HepG2 (cell line): ENCODE measurements at regions not wholly inside any gene's neighbourhood (a gene's known extent, or its start where the extent isn't known, plus 50 kb on each side); places are given as distances from the start of the nearest gene placed in this dataset.

Experiments
- ELF4 ChIP-seq: sonication (generic); formaldehyde crosslinking; IDR thresholded peaks from 2 replicates; pipeline ENCODE4 v1.5.0; 2020; ENCODE audit warnings: missing genetic modification reagents, mild to moderate bottlenecking, moderate library complexity, borderline replicate concordance
- IRX3 ChIP-seq: sonication (generic); formaldehyde crosslinking; IDR thresholded peaks from 2 replicates; pipeline ENCODE4 v1.8.1; 2023; ENCODE audit warnings: mild to moderate bottlenecking, low read depth, missing genetic modification reagents, borderline replicate concordance
- POLR2AphosphoS5 ChIP-seq: IDR thresholded peaks from 2 replicates; pipeline ENCODE4 v1.6.1; 2012; ENCODE audit warnings: low read depth, low read length
- ZNF232 ChIP-seq: sonication (generic); formaldehyde crosslinking; IDR thresholded peaks from 2 replicates; pipeline ENCODE4 v1.4.0; 2020; ENCODE audit warnings: missing genetic modification reagents, borderline replicate concordance
- ZNF234 ChIP-seq: sonication (generic); formaldehyde crosslinking; conservative IDR thresholded peaks from 2 replicates; pipeline ENCODE4 v1.5.1; 2020; ENCODE audit warnings: mild to moderate bottlenecking, missing genetic modification reagents
- TF ChIP-seq, protein P1 (sequence below): IDR thresholded peaks from 2 replicates; pipeline ENCODE4 v1.6.1; 2012; ENCODE audit warnings: low read length, improper control_type of control experiment
- TF ChIP-seq, protein P2 (sequence below): sonication (generic); formaldehyde crosslinking; IDR thresholded peaks from 2 replicates; pipeline ENCODE4 v1.4.0; 2020; ENCODE audit warnings: missing genetic modification reagents, borderline replicate concordance
- TF ChIP-seq, protein P3 (sequence below): sonication (generic); formaldehyde crosslinking; IDR thresholded peaks from 2 replicates; pipeline ENCODE4 v1.4.0; 2020; ENCODE audit warnings: missing genetic modification reagents
- TF ChIP-seq, protein P4 (sequence below): sonication (generic); formaldehyde crosslinking; IDR thresholded peaks from 2 replicates; pipeline ENCODE4 v1.5.0; 2020; ENCODE audit warnings: mild to moderate bottlenecking, missing genetic modification reagents, moderate library complexity
- TF ChIP-seq, protein P5 (sequence below): IDR thresholded peaks from 2 replicates; pipeline ENCODE4 v1.6.1; 2012; ENCODE audit warnings: inconsistent platforms

DNA sequence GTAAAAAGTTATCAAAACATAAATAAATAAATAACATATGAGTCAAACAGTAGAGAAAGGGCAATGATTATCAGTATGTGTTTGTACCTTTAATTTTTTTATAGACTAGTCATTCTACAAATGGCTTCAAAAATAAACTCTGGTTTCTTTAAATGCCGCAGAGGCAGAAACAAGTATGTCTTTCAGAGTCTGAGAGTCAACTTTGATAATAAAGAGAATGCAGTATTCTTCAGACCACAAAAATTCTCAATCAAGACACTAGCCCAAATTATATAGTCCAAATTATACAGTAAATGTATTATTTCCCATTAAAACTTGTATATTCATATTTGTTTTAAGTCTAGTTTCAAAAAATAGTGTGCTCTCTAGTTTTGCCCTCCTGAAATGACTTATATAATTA, 1142.3 kb downstream of the NXPH1 start:
- TF ChIP-seq, protein P1, sequence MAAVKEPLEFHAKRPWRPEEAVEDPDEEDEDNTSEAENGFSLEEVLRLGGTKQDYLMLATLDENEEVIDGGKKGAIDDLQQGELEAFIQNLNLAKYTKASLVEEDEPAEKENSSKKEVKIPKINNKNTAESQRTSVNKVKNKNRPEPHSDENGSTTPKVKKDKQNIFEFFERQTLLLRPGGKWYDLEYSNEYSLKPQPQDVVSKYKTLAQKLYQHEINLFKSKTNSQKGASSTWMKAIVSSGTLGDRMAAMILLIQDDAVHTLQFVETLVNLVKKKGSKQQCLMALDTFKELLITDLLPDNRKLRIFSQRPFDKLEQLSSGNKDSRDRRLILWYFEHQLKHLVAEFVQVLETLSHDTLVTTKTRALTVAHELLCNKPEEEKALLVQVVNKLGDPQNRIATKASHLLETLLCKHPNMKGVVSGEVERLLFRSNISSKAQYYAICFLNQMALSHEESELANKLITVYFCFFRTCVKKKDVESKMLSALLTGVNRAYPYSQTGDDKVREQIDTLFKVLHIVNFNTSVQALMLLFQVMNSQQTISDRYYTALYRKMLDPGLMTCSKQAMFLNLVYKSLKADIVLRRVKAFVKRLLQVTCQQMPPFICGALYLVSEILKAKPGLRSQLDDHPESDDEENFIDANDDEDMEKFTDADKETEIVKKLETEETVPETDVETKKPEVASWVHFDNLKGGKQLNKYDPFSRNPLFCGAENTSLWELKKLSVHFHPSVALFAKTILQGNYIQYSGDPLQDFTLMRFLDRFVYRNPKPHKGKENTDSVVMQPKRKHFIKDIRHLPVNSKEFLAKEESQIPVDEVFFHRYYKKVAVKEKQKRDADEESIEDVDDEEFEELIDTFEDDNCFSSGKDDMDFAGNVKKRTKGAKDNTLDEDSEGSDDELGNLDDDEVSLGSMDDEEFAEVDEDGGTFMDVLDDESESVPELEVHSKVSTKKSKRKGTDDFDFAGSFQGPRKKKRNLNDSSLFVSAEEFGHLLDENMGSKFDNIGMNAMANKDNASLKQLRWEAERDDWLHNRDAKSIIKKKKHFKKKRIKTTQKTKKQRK, result no peak
- TF ChIP-seq ZNF232 (CRISPR knock-in tag), result no peak
- TF ChIP-seq POLR2AphosphoS5, result no peak
- TF ChIP-seq ELF4 (CRISPR knock-in tag), result no peak
- TF ChIP-seq ZNF234 (CRISPR knock-in tag), result no peak
- no peak for TF ChIP-seq IRX3
- TF ChIP-seq, protein P2, sequence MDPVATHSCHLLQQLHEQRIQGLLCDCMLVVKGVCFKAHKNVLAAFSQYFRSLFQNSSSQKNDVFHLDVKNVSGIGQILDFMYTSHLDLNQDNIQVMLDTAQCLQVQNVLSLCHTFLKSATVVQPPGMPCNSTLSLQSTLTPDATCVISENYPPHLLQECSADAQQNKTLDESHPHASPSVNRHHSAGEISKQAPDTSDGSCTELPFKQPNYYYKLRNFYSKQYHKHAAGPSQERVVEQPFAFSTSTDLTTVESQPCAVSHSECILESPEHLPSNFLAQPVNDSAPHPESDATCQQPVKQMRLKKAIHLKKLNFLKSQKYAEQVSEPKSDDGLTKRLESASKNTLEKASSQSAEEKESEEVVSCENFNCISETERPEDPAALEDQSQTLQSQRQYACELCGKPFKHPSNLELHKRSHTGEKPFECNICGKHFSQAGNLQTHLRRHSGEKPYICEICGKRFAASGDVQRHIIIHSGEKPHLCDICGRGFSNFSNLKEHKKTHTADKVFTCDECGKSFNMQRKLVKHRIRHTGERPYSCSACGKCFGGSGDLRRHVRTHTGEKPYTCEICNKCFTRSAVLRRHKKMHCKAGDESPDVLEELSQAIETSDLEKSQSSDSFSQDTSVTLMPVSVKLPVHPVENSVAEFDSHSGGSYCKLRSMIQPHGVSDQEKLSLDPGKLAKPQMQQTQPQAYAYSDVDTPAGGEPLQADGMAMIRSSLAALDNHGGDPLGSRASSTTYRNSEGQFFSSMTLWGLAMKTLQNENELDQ, result no peak
- TF ChIP-seq, protein P3, sequence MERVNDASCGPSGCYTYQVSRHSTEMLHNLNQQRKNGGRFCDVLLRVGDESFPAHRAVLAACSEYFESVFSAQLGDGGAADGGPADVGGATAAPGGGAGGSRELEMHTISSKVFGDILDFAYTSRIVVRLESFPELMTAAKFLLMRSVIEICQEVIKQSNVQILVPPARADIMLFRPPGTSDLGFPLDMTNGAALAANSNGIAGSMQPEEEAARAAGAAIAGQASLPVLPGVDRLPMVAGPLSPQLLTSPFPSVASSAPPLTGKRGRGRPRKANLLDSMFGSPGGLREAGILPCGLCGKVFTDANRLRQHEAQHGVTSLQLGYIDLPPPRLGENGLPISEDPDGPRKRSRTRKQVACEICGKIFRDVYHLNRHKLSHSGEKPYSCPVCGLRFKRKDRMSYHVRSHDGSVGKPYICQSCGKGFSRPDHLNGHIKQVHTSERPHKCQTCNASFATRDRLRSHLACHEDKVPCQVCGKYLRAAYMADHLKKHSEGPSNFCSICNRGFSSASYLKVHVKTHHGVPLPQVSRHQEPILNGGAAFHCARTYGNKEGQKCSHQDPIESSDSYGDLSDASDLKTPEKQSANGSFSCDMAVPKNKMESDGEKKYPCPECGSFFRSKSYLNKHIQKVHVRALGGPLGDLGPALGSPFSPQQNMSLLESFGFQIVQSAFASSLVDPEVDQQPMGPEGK (CRISPR knock-in tag), result no peak
- TF ChIP-seq, protein P4, sequence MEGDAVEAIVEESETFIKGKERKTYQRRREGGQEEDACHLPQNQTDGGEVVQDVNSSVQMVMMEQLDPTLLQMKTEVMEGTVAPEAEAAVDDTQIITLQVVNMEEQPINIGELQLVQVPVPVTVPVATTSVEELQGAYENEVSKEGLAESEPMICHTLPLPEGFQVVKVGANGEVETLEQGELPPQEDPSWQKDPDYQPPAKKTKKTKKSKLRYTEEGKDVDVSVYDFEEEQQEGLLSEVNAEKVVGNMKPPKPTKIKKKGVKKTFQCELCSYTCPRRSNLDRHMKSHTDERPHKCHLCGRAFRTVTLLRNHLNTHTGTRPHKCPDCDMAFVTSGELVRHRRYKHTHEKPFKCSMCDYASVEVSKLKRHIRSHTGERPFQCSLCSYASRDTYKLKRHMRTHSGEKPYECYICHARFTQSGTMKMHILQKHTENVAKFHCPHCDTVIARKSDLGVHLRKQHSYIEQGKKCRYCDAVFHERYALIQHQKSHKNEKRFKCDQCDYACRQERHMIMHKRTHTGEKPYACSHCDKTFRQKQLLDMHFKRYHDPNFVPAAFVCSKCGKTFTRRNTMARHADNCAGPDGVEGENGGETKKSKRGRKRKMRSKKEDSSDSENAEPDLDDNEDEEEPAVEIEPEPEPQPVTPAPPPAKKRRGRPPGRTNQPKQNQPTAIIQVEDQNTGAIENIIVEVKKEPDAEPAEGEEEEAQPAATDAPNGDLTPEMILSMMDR (CRISPR knock-in tag), result no peak
- TF ChIP-seq, protein P5, sequence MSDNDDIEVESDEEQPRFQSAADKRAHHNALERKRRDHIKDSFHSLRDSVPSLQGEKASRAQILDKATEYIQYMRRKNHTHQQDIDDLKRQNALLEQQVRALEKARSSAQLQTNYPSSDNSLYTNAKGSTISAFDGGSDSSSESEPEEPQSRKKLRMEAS, result no peak
